H9 (cell line): ENCODE measurements at regions not wholly inside any gene's neighbourhood (a gene's known extent, or its start where the extent isn't known, plus 50 kb on each side); places are given as distances from the start of the nearest gene placed in this dataset.
A peak's percentile ranks its signal among the peaks of the same experiment; 100 is the strongest.

Source experiments
- DNase-seq: peaks from one replicate; pipeline ENCODE4 v3.0.0-alpha.2; 2017
- H2AFZ ChIP-seq: one replicate; pipeline ENCODE4 v1.6.1; 2013; ENCODE audit warnings: mild to moderate bottlenecking, low read length, control low read depth, moderate library complexity
- H2AK5ac ChIP-seq: 2 replicates; pipeline ENCODE4 v1.6.1; 2013; ENCODE audit warnings: low read length, control low read depth, mixed read lengths; ENCODE audit not compliant: insufficient read length
- H2BK120ac ChIP-seq: one replicate; pipeline ENCODE4 v1.6.1; 2013; ENCODE audit warnings: low read depth, mild to moderate bottlenecking, low read length, control low read depth, inconsistent platforms; ENCODE audit not compliant: poor library complexity, severe bottlenecking
- H2BK12ac ChIP-seq: 2 replicates; pipeline ENCODE4 v1.6.1; 2013; ENCODE audit warnings: low read length, control low read depth, mixed read lengths, low read depth; ENCODE audit not compliant: insufficient read length
- H2BK15ac ChIP-seq: 2 replicates; pipeline ENCODE4 v1.6.1; 2013; ENCODE audit warnings: low read depth, low read length, control low read depth
- H2BK20ac ChIP-seq: one replicate; pipeline ENCODE4 v1.6.1; 2013; ENCODE audit warnings: low read depth, mild to moderate bottlenecking, low read length, control low read depth, inconsistent platforms; ENCODE audit not compliant: poor library complexity, severe bottlenecking
- H2BK5ac ChIP-seq: 2 replicates; pipeline ENCODE4 v1.6.1; 2013; ENCODE audit warnings: low read length, control low read depth, mixed read lengths; ENCODE audit not compliant: insufficient read length
- H3K14ac ChIP-seq: 2 replicates; pipeline ENCODE4 v1.6.1; 2013; ENCODE audit warnings: low read length, control low read depth; ENCODE audit not compliant: insufficient read depth
- H3K18ac ChIP-seq: 2 replicates; pipeline ENCODE4 v1.6.1; 2013; ENCODE audit warnings: low read depth, mild to moderate bottlenecking, mixed read lengths, low read length, control low read depth; ENCODE audit not compliant: insufficient read length
- H3K23ac ChIP-seq: 2 replicates; pipeline ENCODE4 v1.6.1; 2013; ENCODE audit warnings: low read length, control low read depth, mixed read lengths, low read depth; ENCODE audit not compliant: insufficient read length
- H3K23me2 ChIP-seq: 2 replicates; pipeline ENCODE4 v1.6.1; 2013; ENCODE audit warnings: low read depth, mild to moderate bottlenecking, mixed read lengths, low read length, control low read depth; ENCODE audit not compliant: insufficient read length, poor library complexity, severe bottlenecking
- H3K27ac ChIP-seq: 2 replicates; pipeline ENCODE4 v1.5.1; 2013; ENCODE audit warnings: low read length, control low read depth, mixed read lengths, low read depth; ENCODE audit not compliant: insufficient read length
- H3K27me3 ChIP-seq: 2 replicates; pipeline ENCODE4 v1.6.1; 2013; ENCODE audit warnings: low read length, control low read depth, inconsistent platforms; ENCODE audit not compliant: insufficient read depth
- H3K4ac ChIP-seq: 2 replicates; pipeline ENCODE4 v1.6.1; 2013; ENCODE audit warnings: low read depth, mild to moderate bottlenecking, control low read depth, inconsistent platforms, low read length, moderate library complexity
- H3K4me1 ChIP-seq: 2 replicates; pipeline ENCODE4 v1.6.1; 2013; ENCODE audit warnings: low read length, control low read depth, inconsistent platforms; ENCODE audit not compliant: insufficient read depth
- H3K4me2 ChIP-seq: 2 replicates; pipeline ENCODE4 v1.6.1; 2013; ENCODE audit warnings: low read length, control low read depth, mixed read lengths; ENCODE audit not compliant: insufficient read length, insufficient read depth
- H3K56ac ChIP-seq: 2 replicates; pipeline ENCODE4 v1.6.1; 2013; ENCODE audit warnings: low read depth, mild to moderate bottlenecking, mixed read lengths, low read length, control low read depth; ENCODE audit not compliant: insufficient read length
- H3K79me1 ChIP-seq: 2 replicates; pipeline ENCODE4 v1.6.1; 2013; ENCODE audit warnings: low read depth, mild to moderate bottlenecking, moderate library complexity, low read length, control low read depth, inconsistent platforms; ENCODE audit not compliant: insufficient read depth, poor library complexity, severe bottlenecking
- H3K79me2 ChIP-seq: 2 replicates; pipeline ENCODE4 v1.6.1; 2013; ENCODE audit warnings: low read length, control low read depth, inconsistent platforms; ENCODE audit not compliant: insufficient read depth
- H3K9ac ChIP-seq: 2 replicates; pipeline ENCODE4 v1.6.1; 2013; ENCODE audit warnings: low read length, control low read depth, mixed read lengths; ENCODE audit not compliant: insufficient read length; ENCODE audit errors: extremely low read depth
- H3K9me3 ChIP-seq: one replicate; pipeline ENCODE4 v1.6.1; 2013; ENCODE audit warnings: low read depth, low read length, inconsistent platforms; ENCODE audit not compliant: control insufficient read depth
- H3T11ph ChIP-seq: one replicate; pipeline ENCODE4 v1.6.1; 2013; ENCODE audit warnings: mild to moderate bottlenecking, low read length, control low read depth, inconsistent platforms
- H4K20me1 ChIP-seq: one replicate; pipeline ENCODE4 v1.6.1; 2013; ENCODE audit not compliant: control insufficient read depth, insufficient read length, insufficient read depth
- H4K5ac ChIP-seq: 2 replicates; pipeline ENCODE4 v1.6.1; 2013; ENCODE audit warnings: low read depth, mild to moderate bottlenecking, mixed read lengths, low read length, control low read depth; ENCODE audit not compliant: insufficient read length
- H4K8ac ChIP-seq: replicated peaks from 2 replicates; pipeline ENCODE4 v1.6.1; 2013; ENCODE audit warnings: low read length, control low read depth, mixed read lengths, low read depth; ENCODE audit not compliant: insufficient read length
- H4K91ac ChIP-seq: 2 replicates; pipeline ENCODE4 v1.6.1; 2013; ENCODE audit warnings: low read depth, mild to moderate bottlenecking, moderate library complexity, mixed read lengths, low read length, control low read depth; ENCODE audit not compliant: insufficient read length
- H3K27ac Mint-ChIP-seq, 3 experiments: 2 replicates in 2 of 3; 3 replicates in 1 of 3; pipeline ENCODE4 v1.8.0; 2020 to 2021; ENCODE audit warnings: mixed read lengths in 3 of 3, mild to moderate bottlenecking in 1 of 3, moderate library complexity in 1 of 3
- H3K27me3 Mint-ChIP-seq: 2 replicates; pipeline ENCODE4 v1.8.0; 2021; ENCODE audit warnings: low read depth, mild to moderate bottlenecking, moderate library complexity, mixed read lengths
- H3K36me3 Mint-ChIP-seq, 3 experiments: 2 replicates in 2 of 3; 3 replicates in 1 of 3; pipeline ENCODE4 v1.8.0; 2020 to 2021; ENCODE audit warnings: low read depth in 3 of 3, mixed read lengths in 3 of 3; ENCODE audit not compliant: insufficient read depth in 1 of 3
- H3K4me1 Mint-ChIP-seq, 2 experiments: 2 replicates each; pipeline ENCODE4 v1.8.0; 2020; ENCODE audit warnings: mixed read lengths in 2 of 2
- H3K4me3 Mint-ChIP-seq, 2 experiments: 2 replicates in 1 of 2; 3 replicates in 1 of 2; pipeline ENCODE4 v1.8.0; 2020 to 2021; ENCODE audit warnings: mild to moderate bottlenecking in 2 of 2, mixed read lengths in 2 of 2, moderate library complexity in 1 of 2
- H3K9me3 Mint-ChIP-seq, 2 experiments: 2 replicates in 1 of 2; 3 replicates in 1 of 2; pipeline ENCODE4 v1.8.0; 2020; ENCODE audit warnings: mild to moderate bottlenecking in 2 of 2, mixed read lengths in 2 of 2, moderate library complexity in 1 of 2
- WGBS: extraction: QIAGEN DNeasy Blood & Tissue Kit; methylation state at CpG from one replicate; pipeline ENCODE4 v1.1.7; 2013; ENCODE audit warnings: missing lambda C conversion rate, low lambda C conversion rate, mixed read lengths; ENCODE audit not compliant: insufficient read length; ENCODE audit errors: extremely low coverage; 5-methylcytosine and 5-hydroxymethylcytosine counted together
- TF ChIP-seq, protein P1 (sequence below): fragments of 200-600 bp; sonication (generic); conservative IDR thresholded peaks from 3 replicates; pipeline ENCODE4 v1.8.0; 2021; ENCODE audit warnings: antibody characterized with exemption, mild to moderate bottlenecking

DNA sequence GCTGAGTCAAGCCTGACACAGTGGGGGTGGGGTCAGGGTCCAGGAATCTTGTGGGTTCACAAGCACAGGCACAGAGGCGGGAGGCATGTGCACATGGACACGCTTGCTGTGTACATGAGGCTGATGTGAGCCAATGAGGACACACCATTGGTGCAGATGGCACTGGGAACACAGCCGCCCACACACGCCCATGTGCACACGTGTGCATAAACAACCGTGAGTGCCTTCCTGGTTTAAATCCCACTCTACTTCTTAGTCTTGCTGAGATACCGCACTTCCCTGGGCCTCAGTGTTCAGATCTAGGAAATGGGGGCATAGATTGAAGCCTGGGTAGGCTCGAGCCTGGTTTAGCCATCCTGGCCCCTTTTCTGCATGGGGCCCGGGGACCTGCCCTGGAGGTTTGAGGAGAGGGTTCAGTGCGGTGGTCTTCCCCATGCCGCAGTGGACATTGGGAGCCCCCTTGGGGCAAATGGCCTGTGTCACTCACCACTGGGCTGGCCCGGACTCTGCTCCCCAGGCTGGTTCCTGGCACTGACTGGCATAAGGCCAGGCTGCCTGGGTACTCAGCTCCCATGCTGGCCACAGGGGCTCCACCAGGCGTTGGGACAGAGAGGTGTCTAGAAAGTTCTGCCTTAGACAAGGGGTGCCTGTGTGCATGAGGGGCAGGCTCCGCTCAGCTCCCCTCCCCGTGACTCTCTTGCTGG lies 60.2 kb downstream of the CEBPB start:
- Histone ChIP-seq H4K91ac (no peak overlapping the region), H2AFZ (no peak overlapping the region), H3K14ac (no peak overlapping the region), H2BK5ac (no peak overlapping the region), H3K9ac (no peak overlapping the region), H3K4me2 (no peak overlapping the region), H3K79me2 (no peaks in the 10 kb centered on the region), H2BK120ac (no peak overlapping the region), H3K18ac (no peak overlapping the region), H3K9me3 (no peaks in the 10 kb centered on the region), H3K27ac (no peak overlapping the region), H3K27me3 (no peaks in the 10 kb centered on the region), H3K23me2 (no peaks in the 10 kb centered on the region), H3K56ac (no peak overlapping the region), H3K23ac (no peak overlapping the region), H3K79me1 (no peaks in the 10 kb centered on the region), H3K4me1 (no peaks in the 10 kb centered on the region), H4K20me1 (no peaks in the 10 kb centered on the region), H4K5ac (no peak overlapping the region), H3T11ph (no peak overlapping the region), H2AK5ac (no peak overlapping the region), H2BK20ac (no peak overlapping the region), H2BK12ac (no peak overlapping the region), H4K8ac (no peak overlapping the region), H2BK15ac (no peak overlapping the region), H3K4ac (no peak overlapping the region)
- H3K4me1 Mint-ChIP-seq, result peaks cover 0 to 11% of the 10 kb centered on the region in 2 experiments; a peak in 3 of 4 replicates
- no peaks in the 10 kb centered on the region for H3K36me3 Mint-ChIP-seq
- no peak for DNase-seq
- no peaks in the 10 kb centered on the region for H3K9me3 Mint-ChIP-seq
- peak overlapping the region in 1 of 3 experiments; percentile 62; a peak in 1 of 7 replicates for H3K27ac Mint-ChIP-seq
- WGBS, result no CpG with 5 or more reads among the region's 15 CpGs
- TF ChIP-seq, protein P1, sequence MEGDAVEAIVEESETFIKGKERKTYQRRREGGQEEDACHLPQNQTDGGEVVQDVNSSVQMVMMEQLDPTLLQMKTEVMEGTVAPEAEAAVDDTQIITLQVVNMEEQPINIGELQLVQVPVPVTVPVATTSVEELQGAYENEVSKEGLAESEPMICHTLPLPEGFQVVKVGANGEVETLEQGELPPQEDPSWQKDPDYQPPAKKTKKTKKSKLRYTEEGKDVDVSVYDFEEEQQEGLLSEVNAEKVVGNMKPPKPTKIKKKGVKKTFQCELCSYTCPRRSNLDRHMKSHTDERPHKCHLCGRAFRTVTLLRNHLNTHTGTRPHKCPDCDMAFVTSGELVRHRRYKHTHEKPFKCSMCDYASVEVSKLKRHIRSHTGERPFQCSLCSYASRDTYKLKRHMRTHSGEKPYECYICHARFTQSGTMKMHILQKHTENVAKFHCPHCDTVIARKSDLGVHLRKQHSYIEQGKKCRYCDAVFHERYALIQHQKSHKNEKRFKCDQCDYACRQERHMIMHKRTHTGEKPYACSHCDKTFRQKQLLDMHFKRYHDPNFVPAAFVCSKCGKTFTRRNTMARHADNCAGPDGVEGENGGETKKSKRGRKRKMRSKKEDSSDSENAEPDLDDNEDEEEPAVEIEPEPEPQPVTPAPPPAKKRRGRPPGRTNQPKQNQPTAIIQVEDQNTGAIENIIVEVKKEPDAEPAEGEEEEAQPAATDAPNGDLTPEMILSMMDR, result no peak
- H3K4me3 Mint-ChIP-seq, result no peak overlapping the region; a peak in 1 of 5 replicates
- peaks cover 1% of the 10 kb centered on the region; the same call in 1 of the 2 replicates for H3K27me3 Mint-ChIP-seq
